GM18498 (cell line): ENCODE measurements at regions not wholly inside any gene's neighbourhood (a gene's known extent, or its start where the extent isn't known, plus 50 kb on each side); places are given as distances from the start of the nearest gene placed in this dataset.

Experiments used
- ATAC-seq: cut with Tn5 transposase; IDR thresholded peaks from one replicate; pipeline ENCODE4 v1.9.1; 2021; ENCODE audit warnings: mild to moderate bottlenecking, moderate library complexity; ENCODE audit not compliant: unreplicated experiment

DNA sequence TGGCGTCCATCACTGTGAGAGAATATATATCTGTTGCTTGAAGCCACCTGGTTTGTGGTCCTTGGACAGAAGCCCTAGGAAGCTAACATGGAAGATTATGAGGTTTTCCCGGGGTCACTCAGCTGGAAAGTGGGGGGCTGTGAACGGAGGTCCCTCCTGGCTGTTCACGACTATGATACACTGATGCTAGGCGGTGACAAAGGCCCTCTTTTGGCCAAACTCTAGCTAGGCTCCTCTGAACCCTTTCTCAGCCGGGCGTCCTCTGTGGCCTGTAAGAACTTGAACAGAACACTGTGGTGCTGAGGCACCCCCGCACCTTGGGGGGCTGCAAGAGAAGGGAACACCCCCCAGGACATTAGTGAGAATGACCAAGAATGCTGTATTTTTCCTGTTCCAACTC, 164.6 kb downstream of the TFCP2L1 start:
- no peak for ATAC-seq

GRCh38 chr2:121120991-121121390, 164.0 kb downstream of the TFCP2L1 start:
- ATAC-seq, result no peak

DNA sequence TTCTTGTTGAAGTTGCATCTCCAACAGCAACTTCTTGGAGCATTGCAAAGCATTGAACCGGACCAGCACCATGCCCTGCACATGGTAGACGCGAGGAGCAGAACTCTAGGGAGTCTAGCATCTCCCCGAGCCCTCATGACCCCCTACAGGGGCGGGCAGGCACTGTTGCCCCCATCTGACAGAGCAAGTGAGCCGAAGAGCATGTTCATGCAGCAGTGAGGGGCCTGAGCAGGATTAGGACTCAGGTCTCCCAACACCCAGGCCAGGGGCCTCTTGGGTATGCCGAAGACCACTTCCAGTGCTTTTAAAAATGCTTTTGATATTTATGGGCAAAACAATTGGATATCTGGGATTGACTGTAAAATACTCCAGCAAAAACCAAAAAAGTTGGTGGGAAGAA, 163.3 kb downstream of the TFCP2L1 start:
- ATAC-seq, result no peak

GRCh38 chr2:121123268-121123667, 161.7 kb downstream of the TFCP2L1 start:
- no peak for ATAC-seq

GRCh38 chr2:121124330-121124729, 160.7 kb downstream of the TFCP2L1 start:
- no peak for ATAC-seq

- no peak for ATAC-seq
Observed at GRCh38 chr2:121125350-121125749, 159.7 kb downstream of the TFCP2L1 start.

DNA sequence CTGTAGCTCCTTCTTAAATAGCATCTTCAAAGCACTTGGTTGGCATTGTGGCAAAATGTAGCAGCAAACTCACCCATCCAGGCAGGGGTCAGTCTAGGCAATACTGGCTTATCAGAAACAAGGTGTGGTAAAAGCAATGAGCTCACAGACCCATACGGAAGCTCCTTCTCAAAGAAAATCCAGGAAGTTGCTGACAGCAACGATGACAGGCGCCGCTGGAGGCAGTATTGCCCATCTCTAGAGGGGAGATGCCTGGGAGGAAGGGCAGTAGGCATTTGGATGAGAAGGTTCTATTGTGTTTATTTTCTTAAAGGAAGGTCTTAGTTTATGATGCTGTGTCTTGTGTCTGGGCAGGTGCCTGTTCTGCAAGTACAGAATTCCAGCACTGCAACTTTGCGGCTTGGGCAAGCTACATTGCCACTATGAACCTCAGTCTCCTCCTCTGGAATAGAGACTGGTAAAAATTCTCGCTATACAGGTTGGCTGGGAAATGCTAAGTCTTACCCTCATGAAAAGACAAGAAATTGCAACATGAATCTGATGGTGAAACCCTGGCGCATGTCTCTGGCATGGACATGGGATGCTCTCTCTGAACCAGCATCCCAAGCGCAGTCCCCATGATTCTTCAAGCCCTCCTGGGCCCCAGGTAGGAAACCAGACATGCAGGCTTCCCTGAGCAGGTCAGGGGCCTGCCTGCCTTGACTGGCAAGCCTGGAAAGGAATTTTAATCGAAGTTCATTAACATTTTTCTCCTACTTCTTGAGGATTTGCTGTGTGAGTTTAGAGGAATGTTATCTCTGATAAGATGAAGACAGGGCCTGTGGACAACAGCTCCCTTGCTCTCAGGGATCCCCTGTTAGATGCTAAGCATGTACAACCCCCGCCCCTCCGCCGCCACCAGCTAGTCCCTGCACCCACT, 156.0 kb downstream of the TFCP2L1 start:
- peak; percentile 76 for ATAC-seq

- no peak for ATAC-seq
Observed at GRCh38 chr2:121129692-121130091, 155.3 kb downstream of the TFCP2L1 start.

- no peak for ATAC-seq
Observed at GRCh38 chr2:121130301-121130850, 154.6 kb downstream of the TFCP2L1 start.

GRCh38 chr2:121131375-121131774, 153.6 kb downstream of the TFCP2L1 start:
- ATAC-seq, result no peak

DNA sequence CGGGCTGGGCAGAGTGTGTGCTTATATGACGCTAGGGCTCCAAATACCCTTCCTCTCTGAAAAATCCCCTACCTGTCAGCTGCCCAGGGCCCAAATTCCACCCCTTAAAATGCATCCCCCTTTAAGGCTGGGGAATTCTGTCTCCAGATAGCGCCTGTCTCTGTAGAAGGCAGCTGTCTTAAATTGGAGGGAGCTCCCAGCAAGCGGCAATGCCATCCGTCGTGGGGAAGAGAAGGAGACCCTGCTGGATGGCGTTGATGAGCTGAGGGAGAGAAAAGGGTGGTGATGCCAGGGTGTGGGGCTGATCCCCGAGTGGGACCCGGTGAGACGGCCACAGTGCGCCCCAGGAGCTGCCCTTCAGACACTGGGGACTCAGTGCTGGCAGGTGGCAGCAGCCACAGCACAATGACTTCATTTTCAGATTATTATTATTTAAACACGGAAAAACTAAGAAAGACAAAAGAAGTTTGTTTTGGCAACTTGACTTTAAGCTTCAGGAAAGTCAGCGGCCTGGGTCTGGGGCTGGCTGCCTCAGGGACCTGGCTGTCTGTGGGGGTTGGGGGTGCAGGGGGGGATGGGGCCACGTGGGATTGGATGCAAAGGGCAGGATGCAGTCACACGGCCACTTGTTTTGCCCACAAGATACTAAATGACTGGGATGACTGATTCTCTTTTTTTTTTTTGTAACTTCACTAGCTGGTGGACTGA, 152.8 kb downstream of the TFCP2L1 start:
- ATAC-seq, result no peak

- ATAC-seq, result no peak
Observed at GRCh38 chr2:121132762-121133107, 152.3 kb downstream of the TFCP2L1 start.

GRCh38 chr2:121133551-121134319, 151.3 kb downstream of the TFCP2L1 start:
- ATAC-seq, result no peak

DNA sequence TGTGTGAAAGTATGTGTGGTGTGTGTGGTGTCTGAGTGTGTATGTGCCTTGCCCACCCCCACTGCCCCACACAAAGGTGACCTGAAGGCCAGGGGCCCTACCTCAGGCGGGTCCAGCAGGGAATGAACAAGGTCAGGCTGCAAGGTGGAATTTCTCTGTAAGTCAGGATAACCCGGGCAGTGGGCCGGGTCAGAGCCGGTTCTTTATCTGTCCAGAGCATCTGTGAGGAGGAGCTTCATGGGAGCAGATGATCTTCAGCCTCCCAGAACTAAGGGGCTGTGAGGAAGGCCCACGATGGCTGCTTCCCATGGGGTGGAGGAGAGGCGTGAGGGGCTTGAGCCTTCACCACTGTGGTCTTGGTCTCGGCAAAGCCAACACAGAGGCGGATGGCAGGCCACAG, 150.3 kb downstream of the TFCP2L1 start:
- ATAC-seq, result no peak

DNA sequence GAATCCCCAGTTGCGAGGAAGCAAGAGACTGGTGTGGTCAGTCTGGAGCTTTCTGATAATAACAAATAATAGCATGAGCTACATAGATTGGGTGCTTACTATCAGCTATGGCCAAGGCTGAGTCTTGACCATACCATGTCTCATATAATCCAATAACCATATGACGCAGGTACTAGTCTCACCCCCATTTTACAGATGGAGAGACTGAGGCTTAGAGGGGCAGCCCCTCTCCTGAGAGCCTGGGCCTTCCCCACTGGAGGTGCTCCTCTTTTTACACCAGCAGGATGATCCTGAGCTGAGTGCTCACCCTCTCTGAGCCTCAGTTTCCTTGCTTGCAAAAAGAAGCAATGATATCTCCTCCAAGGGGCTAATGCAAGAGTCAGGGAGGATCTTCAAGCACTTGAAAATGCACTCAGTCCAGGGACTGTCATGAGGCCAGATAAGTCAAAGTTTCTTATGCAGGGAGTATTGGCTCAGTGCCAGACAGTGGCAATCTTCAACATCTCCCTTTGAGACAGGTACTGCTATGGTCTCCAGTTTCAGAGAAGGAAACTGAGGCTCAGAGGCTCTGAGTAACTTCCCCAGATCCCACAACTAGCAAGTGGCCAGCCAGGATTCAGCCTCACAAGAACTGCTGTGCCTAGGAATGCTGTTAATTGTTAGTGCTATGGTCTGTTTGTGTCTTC, 149.7 kb downstream of the TFCP2L1 start:
- ATAC-seq, result no peak

DNA sequence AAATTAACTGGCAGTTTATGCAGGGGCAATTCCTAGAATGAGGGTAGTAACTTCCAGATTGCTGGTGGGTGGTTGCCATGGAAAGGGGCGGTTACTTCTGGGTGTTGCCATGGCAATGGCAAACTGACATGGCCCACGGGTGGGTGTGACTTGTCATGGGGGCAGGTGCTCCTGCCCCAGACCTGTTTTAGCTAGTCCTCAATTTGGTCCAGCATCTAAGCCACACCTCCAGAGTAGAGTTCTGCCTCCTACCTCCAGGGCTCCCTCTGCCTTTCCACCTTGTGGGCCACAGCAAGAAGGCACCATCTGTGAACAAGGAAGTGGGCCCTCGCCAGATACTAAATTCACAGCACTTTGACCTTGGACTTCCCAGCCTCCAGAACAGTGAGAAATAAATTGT, 148.7 kb downstream of the TFCP2L1 start:
- no peak for ATAC-seq

DNA sequence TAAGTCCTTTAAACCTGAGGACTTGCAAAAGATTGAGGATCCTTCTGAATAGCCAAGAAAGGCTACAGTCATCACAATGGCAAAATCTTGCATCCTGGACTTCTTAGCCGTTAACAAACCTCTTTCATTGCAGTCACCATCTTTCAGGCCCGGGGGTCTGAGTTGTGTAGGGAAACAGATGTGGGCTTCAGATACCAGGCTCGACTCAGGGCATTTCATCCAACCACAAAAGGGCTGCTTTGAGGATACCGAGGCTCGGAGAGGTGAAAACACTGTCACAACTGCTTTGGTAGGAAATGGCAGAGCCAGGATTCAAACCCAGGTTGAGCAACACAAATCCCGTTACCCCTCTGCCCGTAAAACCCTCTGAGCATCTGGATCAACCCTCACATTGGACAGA, 147.4 kb downstream of the TFCP2L1 start:
- ATAC-seq, result no peak

DNA sequence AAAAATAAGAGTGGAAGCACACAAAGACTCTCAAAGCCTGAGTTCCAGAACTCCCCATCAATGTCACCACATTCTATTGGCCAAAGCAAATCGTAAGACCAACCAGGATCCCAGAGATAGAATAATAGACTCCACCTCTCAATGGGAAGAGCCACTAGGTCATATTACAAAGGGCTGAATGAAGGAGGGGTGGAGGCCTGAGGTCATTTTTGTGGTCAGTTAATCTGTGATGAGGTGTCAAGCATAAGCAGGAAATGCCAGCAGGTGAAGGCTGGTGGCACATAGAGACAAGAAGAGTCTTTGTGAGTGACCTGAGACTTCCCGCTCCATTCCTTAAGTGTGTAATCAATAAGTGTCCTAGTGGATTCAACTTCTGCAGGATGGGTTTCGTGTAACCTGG, 144.3 kb downstream of the TFCP2L1 start:
- ATAC-seq, result no peak

DNA sequence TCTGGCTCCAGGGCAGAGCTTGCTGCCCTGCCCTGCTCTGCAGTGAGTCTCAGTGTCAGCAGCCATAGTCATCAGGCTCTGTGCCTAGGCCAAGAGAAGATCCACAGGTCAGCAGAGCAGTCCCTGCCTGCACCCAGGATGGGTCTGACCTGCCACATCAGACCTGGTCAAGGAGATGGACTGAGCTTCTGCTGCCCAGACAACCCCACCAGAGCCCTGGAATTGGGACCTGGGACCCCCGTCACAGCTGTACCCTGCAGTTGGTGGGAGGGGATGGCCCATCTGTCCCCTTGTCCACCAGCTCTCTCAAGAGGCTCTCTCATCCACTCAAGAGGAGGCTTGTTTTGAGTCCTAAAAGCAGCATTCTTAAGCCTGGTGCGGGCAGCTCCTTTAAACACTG, 142.6 kb downstream of the TFCP2L1 start:
- ATAC-seq, result no peak

- no peak for ATAC-seq
Observed at GRCh38 chr2:121144111-121144510, 140.9 kb downstream of the TFCP2L1 start.

DNA sequence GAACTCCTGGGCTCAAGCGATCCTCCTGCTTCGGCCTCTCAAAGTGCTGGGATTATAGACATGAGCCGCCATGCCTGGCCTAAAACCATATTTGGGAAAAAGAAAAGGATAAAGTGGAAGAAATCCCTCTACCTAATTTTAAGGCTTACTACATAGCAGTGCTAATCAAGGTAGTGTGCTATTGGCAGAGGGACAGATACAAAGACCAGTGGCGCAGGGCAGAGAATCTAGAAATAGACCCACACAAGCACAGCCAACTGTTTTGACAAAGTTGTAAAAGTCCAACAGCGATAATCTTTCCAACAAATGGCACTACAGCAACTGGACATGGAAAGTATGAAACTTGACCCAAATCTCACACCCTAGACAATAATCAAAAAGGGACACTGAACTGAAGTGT, 138.4 kb downstream of the TFCP2L1 start:
- no peak for ATAC-seq
